ENCODE measurements at regions not wholly inside any gene's neighbourhood (a gene's known extent, or its start where the extent isn't known, plus 50 kb on each side); places are given as distances from the start of the nearest gene placed in this dataset.
"Not testable (repeated sequence)": the region's sequence is repeated elsewhere in the genome, so short reads cannot be mapped to it uniquely, and the experiment has no call there.

GRCh38 chr2:75415111-75415626 is 145.6 kb downstream of the EVA1A start:
- Histone ChIP-seq H3K27me3 (ENCODE audit: control insufficient read depth, insufficient read depth, low read length) (no peaks in the 10 kb centered on the region), H3K4me1 (ENCODE audit: control insufficient read depth, insufficient read depth, low read length) (no peaks in the 10 kb centered on the region; the same call in 1 of the 2 replicates), H3K9me3 (ENCODE audit: control insufficient read depth, insufficient read depth, low read length) (no peaks in the 10 kb centered on the region), H3K36me3 (ENCODE audit: control insufficient read depth, insufficient read depth, low read length) (no peaks in the 10 kb centered on the region), H3K27ac (ENCODE audit: low read length) (no peak overlapping the region), H3K4me3 (ENCODE audit: low read length) (no peak overlapping the region)
- no peak for DNase-seq (ENCODE audit: low read depth, low spot score)
- WGBS (ENCODE audit: insufficient coverage, insufficient read length) = no CpG with 5 or more reads among the region's 4 CpGs

GRCh38 chr2:75411574-75411973 is 149.2 kb downstream of the EVA1A start:
- Histone ChIP-seq H3K4me1 (ENCODE audit: control insufficient read depth, insufficient read depth, low read length) (no peaks in the 10 kb centered on the region; the same call in 1 of the 2 replicates), H3K9me3 (ENCODE audit: control insufficient read depth, insufficient read depth, low read length) (no peaks in the 10 kb centered on the region), H3K27me3 (ENCODE audit: control insufficient read depth, insufficient read depth, low read length) (no peaks in the 10 kb centered on the region), H3K27ac (ENCODE audit: low read length) (no peak overlapping the region), H3K36me3 (ENCODE audit: control insufficient read depth, insufficient read depth, low read length) (no peaks in the 10 kb centered on the region), H3K4me3 (ENCODE audit: low read length) (no peak overlapping the region)
- no peak for DNase-seq (ENCODE audit: low read depth, low spot score)
- no CpG with 5 or more reads among the region's 2 CpGs for WGBS (ENCODE audit: insufficient coverage, insufficient read length)

DNA sequence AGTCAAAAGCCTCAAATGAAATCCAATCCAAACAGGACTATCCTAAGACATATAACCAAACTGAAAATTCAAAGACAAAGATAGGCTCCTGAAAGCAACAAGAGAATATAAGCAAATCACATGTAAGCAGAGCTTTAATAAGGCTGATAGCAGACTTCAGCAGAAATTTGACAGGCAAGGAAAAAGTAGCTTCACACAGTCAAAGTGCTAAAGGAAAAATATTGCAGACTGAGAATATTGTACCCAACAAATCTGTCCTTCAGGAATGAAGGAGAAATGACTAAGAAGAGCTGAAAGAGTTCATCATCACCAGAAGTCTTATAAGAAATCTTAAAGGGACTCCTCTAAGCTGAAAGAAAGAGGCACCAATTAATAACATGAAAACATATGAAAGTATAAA is 150.0 kb downstream of the EVA1A start:
- no peak overlapping the region for H3K27ac ChIP-seq (ENCODE audit: low read length)
- H3K4me3 ChIP-seq (ENCODE audit: low read length) = no peak overlapping the region
- no peaks in the 10 kb centered on the region for H3K4me1 ChIP-seq (ENCODE audit: control insufficient read depth, insufficient read depth, low read length)
- no peaks in the 10 kb centered on the region for H3K36me3 ChIP-seq (ENCODE audit: control insufficient read depth, insufficient read depth, low read length)
- DNase-seq (ENCODE audit: low read depth, low spot score) = no peak
- H3K9me3 ChIP-seq (ENCODE audit: control insufficient read depth, insufficient read depth, low read length) = no peaks in the 10 kb centered on the region
- no peaks in the 10 kb centered on the region for H3K27me3 ChIP-seq (ENCODE audit: control insufficient read depth, insufficient read depth, low read length)

DNA sequence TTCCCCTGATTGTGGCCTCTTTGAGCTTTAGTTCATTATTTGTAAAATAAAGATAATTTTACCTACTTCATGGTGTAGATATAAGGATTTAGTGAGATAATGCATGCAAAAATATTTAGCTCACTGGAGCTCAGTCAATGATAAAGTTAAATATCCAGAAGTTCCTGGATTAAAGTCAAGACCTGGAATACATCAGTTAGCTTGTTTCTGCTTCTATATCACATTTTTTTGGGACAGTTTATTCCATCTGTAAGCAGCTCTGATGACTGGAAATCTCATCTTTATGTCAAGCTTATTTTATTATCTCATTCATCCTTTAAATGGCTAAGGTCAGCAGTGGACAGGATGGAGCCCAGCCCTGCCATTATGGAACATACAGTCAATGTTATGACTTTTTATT is 152.0 kb downstream of the EVA1A start:
- Histone ChIP-seq H3K9me3 (ENCODE audit: control insufficient read depth, insufficient read depth, low read length) (no peaks in the 10 kb centered on the region), H3K36me3 (ENCODE audit: control insufficient read depth, insufficient read depth, low read length) (no peaks in the 10 kb centered on the region), H3K4me1 (ENCODE audit: control insufficient read depth, insufficient read depth, low read length) (no peaks in the 10 kb centered on the region), H3K27me3 (ENCODE audit: control insufficient read depth, insufficient read depth, low read length) (no peaks in the 10 kb centered on the region), H3K4me3 (ENCODE audit: low read length) (no peak overlapping the region), H3K27ac (ENCODE audit: low read length) (no peak overlapping the region)
- DNase-seq (ENCODE audit: low read depth, low spot score) = no peak

- no peaks in the 10 kb centered on the region for H3K27me3 ChIP-seq (ENCODE audit: control insufficient read depth, insufficient read depth, low read length)
- DNase-seq (ENCODE audit: low read depth, low spot score) = no peak
- H3K27ac ChIP-seq (ENCODE audit: low read length) = no peak overlapping the region
- H3K4me3 ChIP-seq (ENCODE audit: low read length) = no peak overlapping the region
- H3K36me3 ChIP-seq (ENCODE audit: control insufficient read depth, insufficient read depth, low read length) = no peaks in the 10 kb centered on the region
- H3K4me1 ChIP-seq (ENCODE audit: control insufficient read depth, insufficient read depth, low read length) = no peaks in the 10 kb centered on the region
- WGBS (ENCODE audit: insufficient coverage, insufficient read length) = no CpG with 5 or more reads among the region's 3 CpGs
- H3K9me3 ChIP-seq (ENCODE audit: control insufficient read depth, insufficient read depth, low read length) = no peaks in the 10 kb centered on the region
Measured at GRCh38 chr2:75407038-75407530, 153.7 kb downstream of the EVA1A start.

DNA sequence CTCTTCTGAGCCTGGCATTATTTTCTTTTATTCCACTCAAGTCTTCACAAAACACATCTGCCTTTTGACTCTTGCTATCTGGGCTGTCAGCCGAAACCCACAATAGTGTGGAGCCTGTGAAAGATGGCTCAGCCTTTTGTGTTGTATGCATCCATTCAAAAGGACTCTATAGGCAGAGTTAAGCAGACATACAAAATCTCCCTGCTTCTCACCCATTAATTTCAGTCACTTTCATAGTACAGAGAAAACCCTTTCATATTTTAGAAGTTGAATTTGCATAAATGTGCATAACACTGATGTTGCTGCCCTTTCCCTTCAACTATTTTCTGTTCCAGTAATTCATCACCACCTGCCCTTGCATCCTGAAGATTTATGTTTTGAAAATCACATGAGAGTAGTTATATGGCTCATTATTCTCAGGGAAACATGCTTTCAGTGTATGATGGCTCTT is 154.6 kb downstream of the EVA1A start:
- Histone ChIP-seq H3K36me3 (ENCODE audit: control insufficient read depth, insufficient read depth, low read length) (no peaks in the 10 kb centered on the region), H3K27ac (ENCODE audit: low read length) (no peak overlapping the region), H3K4me1 (ENCODE audit: control insufficient read depth, insufficient read depth, low read length) (no peaks in the 10 kb centered on the region), H3K9me3 (ENCODE audit: control insufficient read depth, insufficient read depth, low read length) (no peaks in the 10 kb centered on the region), H3K4me3 (ENCODE audit: low read length) (no peak overlapping the region), H3K27me3 (ENCODE audit: control insufficient read depth, insufficient read depth, low read length) (no peaks in the 10 kb centered on the region)
- WGBS (ENCODE audit: insufficient coverage, insufficient read length) = no CpG with 5 or more reads among the region's 1 CpG
- DNase-seq (ENCODE audit: low read depth, low spot score) = no peak

- H3K27me3 ChIP-seq (ENCODE audit: control insufficient read depth, insufficient read depth, low read length) = no peaks in the 10 kb centered on the region
- H3K4me3 ChIP-seq (ENCODE audit: low read length) = no peak overlapping the region
- no peak overlapping the region for H3K27ac ChIP-seq (ENCODE audit: low read length)
- H3K36me3 ChIP-seq (ENCODE audit: control insufficient read depth, insufficient read depth, low read length) = no peaks in the 10 kb centered on the region
- no peaks in the 10 kb centered on the region for H3K4me1 ChIP-seq (ENCODE audit: control insufficient read depth, insufficient read depth, low read length)
- WGBS (ENCODE audit: insufficient coverage, insufficient read length) = no CpG with 5 or more reads among the region's 3 CpGs
- no peaks in the 10 kb centered on the region for H3K9me3 ChIP-seq (ENCODE audit: control insufficient read depth, insufficient read depth, low read length)
- no peak for DNase-seq (ENCODE audit: low read depth, low spot score)
Measured at GRCh38 chr2:75405000-75405399, 155.7 kb downstream of the EVA1A start.

GRCh38 chr2:75403991-75404428 is 156.7 kb downstream of the EVA1A start:
- peak; percentile 25 for DNase-seq (ENCODE audit: low read depth, low spot score)
- no peaks in the 10 kb centered on the region for H3K27me3 ChIP-seq (ENCODE audit: control insufficient read depth, insufficient read depth, low read length)
- 100% methylated on average over 1 of the region's 9 CpGs for WGBS (ENCODE audit: insufficient coverage, insufficient read length)
- no peaks in the 10 kb centered on the region for H3K36me3 ChIP-seq (ENCODE audit: control insufficient read depth, insufficient read depth, low read length)
- H3K4me1 ChIP-seq (ENCODE audit: control insufficient read depth, insufficient read depth, low read length) = no peaks in the 10 kb centered on the region
- H3K9me3 ChIP-seq (ENCODE audit: control insufficient read depth, insufficient read depth, low read length) = no peaks in the 10 kb centered on the region
- no peak overlapping the region for H3K4me3 ChIP-seq (ENCODE audit: low read length)
- H3K27ac ChIP-seq (ENCODE audit: low read length) = no peak overlapping the region

- Histone ChIP-seq H3K4me3 (ENCODE audit: low read length) (no peak overlapping the region), H3K4me1 (ENCODE audit: control insufficient read depth, insufficient read depth, low read length) (no peaks in the 10 kb centered on the region), H3K27me3 (ENCODE audit: control insufficient read depth, insufficient read depth, low read length) (no peaks in the 10 kb centered on the region), H3K9me3 (ENCODE audit: control insufficient read depth, insufficient read depth, low read length) (no peaks in the 10 kb centered on the region), H3K36me3 (ENCODE audit: control insufficient read depth, insufficient read depth, low read length) (no peaks in the 10 kb centered on the region), H3K27ac (ENCODE audit: low read length) (no peak overlapping the region)
- no peak for DNase-seq (ENCODE audit: low read depth, low spot score)
- WGBS (ENCODE audit: insufficient coverage, insufficient read length) = no CpG with 5 or more reads among the region's 2 CpGs
Measured at GRCh38 chr2:75396314-75396713, 164.4 kb downstream of the EVA1A start.

GRCh38 chr2:75394764-75395163 is 166.0 kb downstream of the EVA1A start:
- not testable (repeated sequence) for H3K36me3 ChIP-seq (ENCODE audit: control insufficient read depth, insufficient read depth, low read length); DNase-seq (ENCODE audit: low read depth, low spot score); H3K4me1 ChIP-seq (ENCODE audit: control insufficient read depth, insufficient read depth, low read length); H3K27me3 ChIP-seq (ENCODE audit: control insufficient read depth, insufficient read depth, low read length); H3K4me3 ChIP-seq (ENCODE audit: low read length); H3K9me3 ChIP-seq (ENCODE audit: control insufficient read depth, insufficient read depth, low read length); H3K27ac ChIP-seq (ENCODE audit: low read length)
- no CpG with 5 or more reads among the region's 2 CpGs for WGBS (ENCODE audit: insufficient coverage, insufficient read length)

DNA sequence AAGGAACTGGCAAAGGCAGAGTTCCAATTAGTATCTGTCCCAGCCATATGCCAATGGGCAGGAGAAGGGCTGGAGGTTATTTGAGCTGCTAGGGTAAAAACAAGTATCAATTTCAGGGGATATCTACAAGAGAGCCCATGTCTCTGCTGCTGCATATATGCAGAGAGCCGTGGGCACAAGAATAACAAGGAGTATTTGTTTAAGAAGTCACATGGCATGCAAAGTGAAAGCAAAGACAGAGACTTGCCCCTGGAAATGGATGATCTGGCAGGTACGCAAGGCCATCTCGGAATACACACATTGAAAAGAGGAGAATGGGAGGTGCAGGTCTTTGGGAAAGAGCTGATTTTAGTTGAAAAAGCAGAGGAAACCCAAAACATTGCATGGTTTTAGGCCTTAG is 170.6 kb downstream of the EVA1A start:
- Histone ChIP-seq H3K4me3 (ENCODE audit: low read length) (no peak overlapping the region), H3K27me3 (ENCODE audit: control insufficient read depth, insufficient read depth, low read length) (no peaks in the 10 kb centered on the region), H3K27ac (ENCODE audit: low read length) (no peak overlapping the region), H3K9me3 (ENCODE audit: control insufficient read depth, insufficient read depth, low read length) (no peaks in the 10 kb centered on the region), H3K36me3 (ENCODE audit: control insufficient read depth, insufficient read depth, low read length) (no peaks in the 10 kb centered on the region), H3K4me1 (ENCODE audit: control insufficient read depth, insufficient read depth, low read length) (no peaks in the 10 kb centered on the region)
- no peak for DNase-seq (ENCODE audit: low read depth, low spot score)
- no CpG with 5 or more reads among the region's 3 CpGs for WGBS (ENCODE audit: insufficient coverage, insufficient read length)

All from iPS DF 6.9 (cell line).